Activated gamma-delta T cell (primary cell): ENCODE measurements at regions not wholly inside any gene's neighbourhood (a gene's known extent, or its start where the extent isn't known, plus 50 kb on each side); places are given as distances from the start of the nearest gene placed in this dataset.
"Not testable (repeated sequence)": the region's sequence is repeated elsewhere in the genome, so short reads cannot be mapped to it uniquely, and the experiment has no call there.

Experiments used
- DNase-seq: peaks from one replicate; lab custom pipeline; 2025; lab: John Stamatoyannopoulos, UW

DNA sequence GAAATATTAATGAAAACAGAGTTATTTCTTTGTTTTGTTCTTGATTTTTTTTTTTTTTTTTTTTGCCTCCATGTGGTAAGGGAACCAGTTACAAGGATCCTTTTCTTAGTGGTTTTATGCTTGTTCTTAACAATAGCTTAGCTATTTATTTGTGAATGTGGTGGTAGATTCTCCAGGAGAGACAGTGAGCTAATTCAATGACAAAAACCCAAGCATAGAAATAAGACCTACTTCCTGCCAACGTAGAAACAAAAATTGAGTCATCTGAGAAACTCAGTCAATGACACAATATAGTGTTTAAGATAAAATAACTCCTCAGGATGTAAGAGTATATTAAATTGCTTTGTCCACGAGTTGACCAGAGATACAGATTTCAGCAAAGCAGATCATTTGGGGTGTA, 863.8 kb upstream of the PABPC4L start:
- no peak for DNase-seq

DNA sequence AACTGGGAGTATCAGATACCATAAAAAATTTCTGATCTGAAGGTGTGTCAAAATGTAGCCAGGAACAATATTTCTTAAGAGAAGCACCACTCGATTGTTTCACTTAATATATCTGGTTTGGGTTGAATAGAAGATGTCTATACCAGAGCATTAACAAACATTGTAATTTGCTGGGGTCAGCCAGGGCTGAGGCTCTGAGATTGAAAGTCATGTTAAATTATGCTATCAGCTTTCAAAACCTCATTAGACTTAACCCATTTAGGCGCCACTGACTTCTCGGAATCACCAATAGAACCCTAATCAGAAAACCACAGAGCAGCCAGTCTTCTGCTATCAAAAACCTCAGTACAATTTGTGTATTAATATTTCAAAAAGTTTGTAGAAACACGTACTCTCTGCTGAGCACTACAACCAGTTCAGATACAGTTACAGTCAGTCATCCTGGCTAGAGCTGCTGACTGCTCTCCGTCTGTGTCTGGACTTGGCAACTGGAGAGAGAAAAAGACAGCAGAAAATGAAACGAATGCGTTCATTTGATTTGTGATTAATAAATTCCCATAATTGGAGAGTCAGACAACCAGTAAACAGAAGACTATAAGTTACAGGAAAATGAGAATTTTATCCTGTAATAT, 848.6 kb upstream of the PABPC4L start:
- DNase-seq: no peak

DNA sequence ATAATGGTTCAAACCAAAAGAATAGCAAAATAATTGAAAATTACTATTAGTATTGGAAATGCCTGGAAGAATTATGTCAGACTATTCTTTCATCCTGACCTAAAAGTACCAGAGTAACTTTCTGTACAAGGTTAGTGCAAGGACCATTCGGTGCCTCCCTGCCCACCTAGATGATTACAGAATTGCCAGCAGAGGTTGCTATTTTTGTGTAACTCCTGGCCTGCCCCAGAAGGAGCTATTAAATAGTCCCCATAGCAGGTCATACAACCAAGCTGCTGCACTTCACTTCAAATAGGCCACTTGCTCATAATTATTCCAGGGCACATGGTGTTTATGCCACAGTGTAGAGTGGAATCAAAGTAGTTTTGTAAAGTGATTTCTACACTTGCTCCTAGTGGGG, 831.1 kb upstream of the PABPC4L start:
- DNase-seq: no peak

DNA sequence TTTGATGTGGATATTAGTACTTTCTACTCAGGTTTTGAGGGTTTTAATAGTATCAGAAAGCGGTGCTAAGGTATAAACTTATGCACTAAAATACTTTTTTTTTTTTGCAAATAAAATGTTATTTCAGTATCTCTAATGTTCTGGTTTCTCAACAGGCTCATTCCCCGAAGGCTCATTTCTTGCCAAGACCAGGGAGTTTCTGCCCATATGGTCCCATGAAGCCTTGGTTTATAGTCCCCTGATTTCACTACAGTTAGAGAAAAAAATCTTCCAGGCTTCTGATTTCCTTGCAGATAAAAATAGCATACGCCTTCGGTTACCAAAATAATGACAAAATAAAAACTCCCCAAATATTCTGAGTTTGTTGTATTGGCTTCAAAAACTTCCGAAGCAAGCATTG, 814.2 kb upstream of the PABPC4L start:
- DNase-seq: no peak

DNA sequence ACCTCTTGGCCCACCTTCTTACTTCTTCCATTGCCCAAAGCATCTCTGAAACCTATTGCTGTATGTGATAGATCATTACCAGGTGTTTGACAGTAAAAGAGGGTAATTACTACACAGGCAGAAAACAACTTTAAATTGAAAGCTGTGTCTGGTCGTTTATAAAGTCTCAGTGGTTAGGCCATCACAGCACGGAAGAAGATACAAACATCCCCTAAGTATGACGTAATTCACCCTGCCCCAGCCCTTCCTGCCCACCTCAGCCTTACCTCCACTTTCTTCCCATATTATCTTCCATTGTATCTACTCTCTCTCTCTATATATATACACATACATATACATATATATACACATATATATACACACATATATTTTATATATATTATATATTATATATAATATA, 805.8 kb upstream of the PABPC4L start:
- no peak for DNase-seq

DNA sequence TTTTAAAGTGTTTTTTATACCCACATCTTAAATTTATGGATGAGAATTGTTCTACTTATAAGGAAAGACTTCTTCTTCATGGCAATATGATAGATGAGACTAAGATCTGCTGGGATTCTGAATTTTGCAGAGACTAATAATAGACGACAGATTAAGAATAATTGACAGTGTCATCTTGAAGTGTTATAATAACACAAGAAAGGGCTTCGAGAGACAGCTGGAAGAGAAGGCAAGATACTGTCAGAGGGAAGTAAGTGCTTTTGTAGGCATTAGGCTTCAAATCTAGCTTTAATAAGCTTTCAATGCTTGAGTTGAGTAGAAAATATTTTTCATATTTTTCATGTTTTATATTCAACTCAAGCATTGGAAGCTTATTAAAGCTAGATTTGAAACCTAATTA, 797.6 kb upstream of the PABPC4L start:
- no peak for DNase-seq

DNA sequence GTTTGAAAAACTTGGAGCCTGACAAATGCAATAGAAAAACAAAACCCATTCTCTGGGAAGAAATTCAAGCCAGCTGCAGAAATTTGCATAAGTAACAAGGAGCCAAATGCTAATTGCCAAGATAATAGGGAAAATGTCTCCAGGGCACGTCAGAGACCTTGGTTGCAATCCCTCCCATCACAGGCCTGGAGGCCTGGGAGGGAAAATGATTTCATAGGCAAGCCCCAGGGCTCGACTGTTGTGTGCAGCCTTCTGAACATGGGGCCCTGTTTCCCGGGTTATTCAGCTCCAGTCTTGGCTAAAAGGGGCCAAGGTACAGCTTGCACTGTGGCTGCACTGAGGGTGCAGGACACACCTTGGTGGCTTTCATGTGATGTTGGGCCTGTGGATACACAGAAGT, 760.4 kb upstream of the PABPC4L start:
- DNase-seq: no peak

DNA sequence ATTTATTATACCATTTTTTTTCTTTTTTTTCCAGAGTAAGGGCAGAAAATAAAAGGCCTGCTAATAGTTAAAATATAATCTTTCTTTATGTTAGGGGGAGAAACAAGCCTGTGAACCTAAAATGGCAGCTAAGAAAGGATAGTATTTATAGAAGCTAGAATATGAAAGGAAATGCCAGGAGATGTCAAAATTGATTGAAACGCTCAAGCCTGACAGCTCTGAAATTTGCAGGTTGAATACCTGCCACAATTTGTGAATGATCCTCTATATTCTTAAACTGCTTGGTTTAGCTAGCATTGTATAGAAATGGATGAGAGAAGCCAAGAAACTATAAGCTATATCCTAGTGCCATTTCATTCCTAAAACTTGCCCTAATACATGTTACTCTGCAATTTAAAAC, 757.3 kb upstream of the PABPC4L start:
- no peak for DNase-seq

DNA sequence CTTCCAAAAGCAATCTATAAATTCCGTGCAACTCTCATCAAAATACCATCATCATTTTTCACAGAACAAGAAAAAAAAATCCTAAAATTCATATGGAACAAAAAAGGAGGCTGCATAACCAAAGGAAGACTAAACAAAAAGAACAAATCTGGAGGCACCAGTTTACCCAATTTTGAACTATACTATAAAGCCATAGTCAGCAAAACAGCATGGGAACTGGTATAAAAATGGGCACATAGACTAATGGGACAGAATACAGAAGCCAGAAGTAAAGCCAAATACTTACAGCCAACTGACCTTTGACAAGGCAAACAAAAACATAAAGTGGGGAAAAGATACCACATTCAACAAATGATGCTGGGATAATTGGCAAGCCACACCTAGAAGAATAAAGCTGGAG, 753.5 kb upstream of the PABPC4L start:
- DNase-seq: no peak

DNA sequence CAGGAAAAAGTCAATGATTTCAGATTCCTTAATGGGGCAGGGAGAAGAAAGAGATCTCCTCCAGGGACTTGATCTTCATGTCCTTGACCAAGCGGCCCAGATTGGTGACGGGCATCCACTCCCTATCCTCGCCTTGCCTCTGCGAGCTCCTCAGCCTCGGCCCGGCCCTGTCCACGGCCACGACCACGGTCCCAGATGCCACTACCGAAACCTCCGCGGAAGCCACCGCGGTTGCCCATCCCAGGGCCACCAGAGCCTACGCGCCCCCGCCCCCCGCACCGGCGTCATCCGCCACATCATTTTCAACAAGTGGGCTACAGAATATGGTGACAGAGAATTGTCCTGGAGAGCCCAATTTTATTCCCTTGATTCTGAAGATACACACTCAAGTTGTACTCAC, 751.2 kb upstream of the PABPC4L start:
- DNase-seq: peak; percentile 6

DNA sequence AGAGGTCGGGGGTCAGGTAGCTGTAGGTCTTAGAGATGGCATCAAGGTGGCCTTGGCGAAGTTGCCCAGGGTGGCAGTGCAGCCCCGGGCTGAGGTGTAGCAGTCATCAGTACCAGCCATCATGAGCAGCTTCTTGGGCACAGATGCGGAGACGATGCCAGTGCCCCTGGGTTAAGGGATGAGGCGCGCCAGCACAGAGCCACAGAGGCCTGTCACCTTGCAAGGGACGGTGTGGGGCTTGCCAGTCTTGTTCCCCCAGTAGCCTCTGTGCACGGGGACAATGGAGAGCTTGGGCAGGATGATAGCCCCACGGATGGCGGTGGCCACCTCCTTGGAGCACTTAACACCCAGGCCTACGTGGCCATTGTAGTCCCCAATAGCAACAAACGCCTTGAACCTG, 750.7 kb upstream of the PABPC4L start:
- DNase-seq: no peak

DNA sequence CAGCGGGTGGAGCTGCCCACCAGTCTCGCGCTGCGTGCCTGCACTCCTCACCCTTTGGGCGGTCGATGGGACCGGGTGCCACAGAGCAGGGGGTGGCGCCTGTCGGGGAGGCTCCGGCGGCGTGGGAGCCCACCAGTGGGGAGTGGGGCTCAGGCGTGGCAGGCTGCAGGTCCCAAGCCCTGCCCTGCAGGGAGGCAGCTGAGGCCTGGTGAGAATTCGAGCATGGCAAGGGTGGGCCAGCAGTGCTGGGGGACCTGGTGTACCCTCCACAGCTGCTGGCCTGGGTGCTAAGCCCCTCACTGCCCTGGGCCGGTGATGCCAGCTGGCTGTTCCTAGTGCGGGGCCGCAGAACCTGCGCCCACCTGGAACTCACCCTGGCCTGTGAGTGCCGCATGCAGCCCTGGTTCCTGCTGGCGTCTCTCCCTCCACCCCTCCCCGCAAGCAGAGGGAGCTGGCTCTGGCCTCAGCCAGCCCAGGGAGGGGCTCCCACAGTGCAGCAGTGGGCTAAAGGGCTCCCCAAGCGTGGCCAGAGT, 746.6 kb upstream of the PABPC4L start:
- DNase-seq: peak; percentile 3

DNA sequence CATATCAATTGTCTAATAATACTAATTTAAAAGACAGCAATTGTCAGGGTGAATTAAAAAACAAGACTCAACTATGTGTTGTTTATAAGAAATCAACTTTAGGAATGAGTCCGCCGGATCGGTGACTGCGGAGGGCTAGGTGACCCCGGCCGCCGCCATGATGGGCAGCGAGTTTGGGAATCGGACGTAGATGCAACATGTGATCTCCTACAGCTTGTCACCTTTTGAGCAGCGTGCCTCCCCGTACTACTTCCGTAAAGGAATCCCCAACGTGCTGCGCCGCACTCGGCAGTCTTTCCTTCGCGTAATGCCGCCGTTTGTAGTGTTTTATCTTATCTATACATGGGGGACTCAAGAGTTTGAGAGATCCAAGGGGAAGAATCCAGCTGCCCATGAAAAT, 742.5 kb upstream of the PABPC4L start:
- DNase-seq: no peak

DNA sequence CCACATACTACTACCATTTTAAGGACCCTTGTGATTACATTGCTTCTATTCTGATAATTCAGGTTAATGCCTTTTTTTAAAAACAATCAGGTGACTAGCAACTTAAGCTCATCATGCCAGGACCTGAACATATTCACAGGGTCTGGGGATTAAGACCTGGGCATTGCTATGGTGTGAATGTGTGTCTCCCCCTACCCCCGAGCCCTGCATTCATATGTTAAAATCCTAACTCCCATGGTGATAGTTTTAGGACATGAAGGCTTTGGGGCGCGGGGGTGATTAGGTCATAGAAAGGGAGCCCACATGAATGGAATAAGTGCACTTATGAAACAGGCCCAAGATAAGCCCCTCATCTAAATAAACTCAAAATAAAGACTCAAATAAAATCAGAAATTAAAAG, 734.4 kb upstream of the PABPC4L start:
- DNase-seq: no peak

DNA sequence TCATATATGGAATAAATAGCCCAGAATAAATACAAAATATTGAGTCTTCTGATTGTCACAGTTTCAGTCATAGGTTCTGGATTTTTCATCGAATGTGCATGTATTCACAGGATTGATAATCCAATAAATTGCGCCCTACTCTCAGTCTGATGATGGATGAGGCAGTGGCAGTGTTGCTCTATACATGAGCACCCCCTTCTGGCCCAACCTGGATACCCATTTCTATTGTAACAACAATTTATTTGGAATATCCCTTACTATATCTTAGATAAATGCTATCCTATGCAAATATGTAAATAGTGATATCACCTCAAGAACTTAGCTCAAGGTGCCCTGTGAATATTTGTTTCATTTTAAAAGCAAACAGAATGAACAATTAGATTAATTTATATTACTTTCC, 733.7 kb upstream of the PABPC4L start:
- no peak for DNase-seq

DNA sequence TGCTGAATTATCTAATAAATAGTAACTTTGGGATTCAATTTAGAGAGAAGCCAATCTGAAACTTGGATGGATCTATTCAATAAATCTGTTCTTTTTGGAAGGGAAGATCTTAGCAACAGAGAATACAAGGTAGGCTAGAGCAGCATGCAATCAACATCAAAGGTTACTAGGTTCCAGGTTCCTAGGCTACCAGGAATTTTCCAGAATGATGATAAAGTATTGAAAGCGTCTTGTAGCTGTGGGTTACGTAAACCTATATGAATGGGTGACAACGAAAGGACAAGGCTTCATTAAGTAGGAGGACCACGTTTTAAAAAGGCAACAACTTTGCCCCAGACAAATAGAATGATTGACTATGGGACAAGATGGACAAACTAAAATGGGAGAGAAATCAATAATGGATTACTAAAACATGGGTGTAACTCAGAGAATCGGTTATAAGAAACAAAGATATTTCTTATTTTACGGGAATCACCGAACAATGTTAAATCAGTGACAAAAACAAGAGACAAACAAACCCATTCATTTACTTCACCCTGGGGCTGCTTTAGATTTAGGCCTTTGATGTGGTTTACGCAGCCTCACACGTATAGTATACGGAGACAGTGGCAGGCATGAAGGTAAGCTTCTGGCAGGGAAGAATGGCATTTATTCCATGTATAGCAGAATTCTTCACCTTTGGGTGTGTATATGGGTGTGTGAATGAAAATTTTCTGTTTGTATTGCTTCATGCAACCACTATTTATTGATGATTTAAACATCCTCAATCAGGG, 732.6 kb upstream of the PABPC4L start:
- no peak for DNase-seq

DNA sequence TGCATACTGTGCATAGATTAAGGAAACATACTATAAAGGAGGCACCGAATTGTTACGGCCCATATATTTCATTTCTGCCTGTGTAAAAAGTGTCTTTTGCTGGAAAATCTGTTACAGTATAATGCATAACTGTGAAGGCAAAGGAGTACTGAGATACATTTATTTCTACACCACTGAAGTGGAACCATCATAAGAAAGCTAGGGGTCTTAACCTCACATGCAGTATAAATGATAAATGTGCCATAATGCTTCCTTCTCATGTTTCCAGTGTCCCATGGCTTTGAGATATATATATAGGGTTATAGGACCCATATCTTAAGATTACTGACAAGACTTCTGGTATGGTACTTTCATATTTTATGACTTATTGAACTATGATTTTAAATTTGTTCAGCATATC, 713.8 kb upstream of the PABPC4L start:
- no peak for DNase-seq

DNA sequence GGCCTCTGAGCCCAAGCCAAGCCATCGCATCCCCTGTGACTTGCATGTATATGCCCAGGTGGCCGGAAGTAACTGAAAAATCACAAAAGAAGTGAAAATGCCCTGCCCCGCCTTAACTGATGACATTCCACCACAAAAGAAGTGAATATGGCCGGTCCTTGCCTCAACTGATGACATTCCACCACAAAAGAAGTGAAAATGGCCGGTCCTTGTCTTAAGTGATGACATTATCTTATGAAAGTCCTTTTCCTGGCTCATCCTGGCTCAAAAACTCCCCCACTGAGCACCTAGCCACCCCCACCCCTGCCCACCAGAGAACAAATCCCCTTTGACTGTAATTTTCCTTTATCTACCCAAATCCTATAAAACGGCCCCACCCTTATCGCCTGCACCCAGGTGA, 712.7 kb upstream of the PABPC4L start:
- DNase-seq: not testable (repeated sequence)

DNA sequence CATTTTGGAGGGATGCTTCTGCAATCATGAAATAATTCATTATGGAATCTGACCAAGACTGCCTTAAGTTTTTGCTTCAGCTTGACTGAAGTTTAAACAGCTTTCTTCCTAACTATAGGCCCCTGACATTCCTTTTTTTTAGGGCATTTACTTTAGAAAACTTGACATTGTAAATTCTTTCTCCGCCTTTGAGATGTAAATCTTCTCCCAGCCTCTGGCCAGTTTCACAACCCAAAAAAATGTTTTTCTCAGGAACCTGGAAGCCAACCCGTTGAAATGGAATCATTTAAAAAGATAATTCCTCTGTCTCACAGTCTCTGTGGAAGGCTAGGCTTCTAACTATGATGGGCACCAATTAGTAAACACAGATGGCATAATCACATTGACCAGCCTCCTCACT, 710.4 kb upstream of the PABPC4L start:
- no peak for DNase-seq

DNA sequence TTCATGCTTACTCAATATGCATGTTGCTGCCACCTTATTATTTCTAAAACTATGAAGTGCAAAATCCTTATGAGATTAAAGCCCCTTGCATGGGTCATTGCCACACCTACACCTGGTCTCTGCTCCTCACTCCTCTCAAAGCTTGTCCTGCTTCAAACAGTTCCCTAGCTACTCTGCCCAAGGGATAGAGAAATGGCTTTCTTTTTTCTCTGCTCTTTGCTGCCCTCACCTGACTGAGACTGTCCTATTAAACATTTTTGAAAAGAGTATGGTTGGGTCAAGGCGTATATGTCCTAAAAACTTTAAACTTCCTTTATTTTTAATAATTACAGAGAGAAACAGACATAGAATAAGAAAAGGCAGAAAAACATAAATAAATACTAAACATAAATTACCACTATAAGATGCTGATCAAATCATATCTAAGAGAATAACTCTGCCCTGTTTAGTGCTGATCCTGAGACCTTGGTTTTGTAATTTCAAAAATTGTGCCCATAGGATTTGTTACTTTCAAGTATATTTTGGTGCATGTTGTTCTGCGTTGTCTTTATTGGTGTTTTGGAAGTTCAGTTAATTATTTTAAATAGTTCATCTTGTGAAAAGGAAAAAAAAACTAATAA, 704.9 kb upstream of the PABPC4L start:
- DNase-seq: no peak

DNA sequence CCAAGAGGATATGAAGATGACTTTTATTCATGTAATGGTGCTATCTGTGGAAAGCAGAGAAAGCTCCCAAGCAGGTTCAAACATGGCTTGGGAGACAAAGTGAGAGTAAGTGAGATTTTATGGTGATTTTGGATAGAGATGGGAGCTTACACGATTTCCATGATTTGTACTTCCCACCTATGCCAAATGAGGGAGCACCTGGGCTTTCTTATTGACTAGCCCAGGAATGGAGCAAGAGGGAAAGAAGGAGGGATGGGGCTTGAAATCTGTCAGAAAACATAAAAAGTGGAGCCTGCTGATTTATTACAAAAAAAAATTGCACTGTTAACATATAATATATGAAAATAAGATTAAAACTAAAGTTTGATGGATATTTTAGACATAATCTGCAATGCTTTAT, 703.5 kb upstream of the PABPC4L start:
- DNase-seq: no peak

DNA sequence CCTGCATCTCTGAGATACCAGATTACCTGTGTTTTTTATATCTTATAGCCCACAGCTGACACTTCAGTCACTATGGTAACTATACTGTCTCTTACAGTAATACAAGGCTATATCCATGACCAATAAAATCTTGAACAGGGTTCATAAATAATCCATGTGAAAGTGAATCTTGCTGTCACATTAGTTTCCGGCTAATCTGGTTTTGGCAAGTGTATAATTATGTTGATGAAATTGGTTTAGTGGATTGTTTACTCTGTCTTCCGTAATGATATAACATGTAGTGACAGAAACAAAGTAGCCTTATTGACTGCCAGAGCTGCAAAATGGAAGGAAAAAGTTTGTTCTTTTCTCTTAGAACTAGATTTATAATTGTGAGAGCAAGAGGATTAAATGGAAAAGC, 686.6 kb upstream of the PABPC4L start:
- no peak for DNase-seq

DNA sequence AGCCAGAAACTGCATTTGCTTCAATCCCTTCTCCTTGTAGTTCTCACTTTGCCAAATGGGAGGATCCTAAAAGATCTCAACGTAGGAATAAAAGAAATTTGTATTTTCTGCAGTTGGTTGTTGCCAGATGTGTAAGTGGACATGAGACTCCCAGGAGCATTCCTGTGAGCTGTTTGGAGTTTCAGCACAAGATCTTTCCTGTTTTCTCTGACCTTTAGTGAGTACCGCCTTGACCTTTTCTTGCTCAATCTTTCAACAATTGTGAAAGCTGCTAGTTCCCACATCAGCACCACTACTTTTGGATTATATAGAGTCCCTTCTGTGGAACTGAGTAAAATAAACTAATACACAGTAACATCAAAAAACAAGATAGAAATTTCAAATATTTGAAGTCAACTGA, 683.8 kb upstream of the PABPC4L start:
- DNase-seq: no peak
